ENCODE measurements at regions not wholly inside any gene's neighbourhood (a gene's known extent, or its start where the extent isn't known, plus 50 kb on each side); places are given as distances from the start of the nearest gene placed in this dataset.

DNA sequence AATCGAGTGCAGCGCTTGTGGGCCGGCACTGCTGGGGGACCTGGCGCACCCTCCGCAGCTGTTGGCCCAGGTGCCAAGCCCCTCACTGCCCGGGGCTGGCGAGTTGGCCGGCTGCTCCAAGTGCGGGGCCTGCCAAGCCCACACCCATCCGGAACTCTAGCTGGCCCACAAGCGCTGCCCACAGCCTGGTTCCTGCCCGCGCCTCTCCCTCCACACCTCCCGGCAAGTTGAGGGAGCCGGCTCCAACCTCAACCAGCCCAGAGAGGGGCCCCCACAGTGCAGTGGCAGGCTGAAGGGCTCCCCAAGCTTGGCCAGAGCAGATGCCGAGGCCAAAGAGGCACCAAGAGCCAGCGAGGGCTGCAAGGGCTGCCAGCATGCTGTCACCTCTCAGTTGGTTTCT is 73.4 kb downstream of the PLXNA1 start:
- no peak for TF ChIP-seq EZH2 (IDR thresholded peaks at IDR 0.05; ENCODE audit: low read length, missing control alignments)
- TF ChIP-seq, protein P1, sequence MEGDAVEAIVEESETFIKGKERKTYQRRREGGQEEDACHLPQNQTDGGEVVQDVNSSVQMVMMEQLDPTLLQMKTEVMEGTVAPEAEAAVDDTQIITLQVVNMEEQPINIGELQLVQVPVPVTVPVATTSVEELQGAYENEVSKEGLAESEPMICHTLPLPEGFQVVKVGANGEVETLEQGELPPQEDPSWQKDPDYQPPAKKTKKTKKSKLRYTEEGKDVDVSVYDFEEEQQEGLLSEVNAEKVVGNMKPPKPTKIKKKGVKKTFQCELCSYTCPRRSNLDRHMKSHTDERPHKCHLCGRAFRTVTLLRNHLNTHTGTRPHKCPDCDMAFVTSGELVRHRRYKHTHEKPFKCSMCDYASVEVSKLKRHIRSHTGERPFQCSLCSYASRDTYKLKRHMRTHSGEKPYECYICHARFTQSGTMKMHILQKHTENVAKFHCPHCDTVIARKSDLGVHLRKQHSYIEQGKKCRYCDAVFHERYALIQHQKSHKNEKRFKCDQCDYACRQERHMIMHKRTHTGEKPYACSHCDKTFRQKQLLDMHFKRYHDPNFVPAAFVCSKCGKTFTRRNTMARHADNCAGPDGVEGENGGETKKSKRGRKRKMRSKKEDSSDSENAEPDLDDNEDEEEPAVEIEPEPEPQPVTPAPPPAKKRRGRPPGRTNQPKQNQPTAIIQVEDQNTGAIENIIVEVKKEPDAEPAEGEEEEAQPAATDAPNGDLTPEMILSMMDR (conservative IDR thresholded peaks at IDR 0.05 in 1 of 2, IDR thresholded peaks at IDR 0.05 in 1 of 2; ENCODE audit: low read depth in 1 of 2, low read length in 2 of 2): no peak

Measured in fibroblast of lung (primary cell).